ENCODE measurements at regions not wholly inside any gene's neighbourhood (a gene's known extent, or its start where the extent isn't known, plus 50 kb on each side); places are given as distances from the start of the nearest gene placed in this dataset.

- ATAC-seq (replicated peaks; ENCODE audit: extremely low read depth, poor library complexity, severe bottlenecking) (peak; percentile 66), DNase-seq (ENCODE audit: low spot score in 2 of 2) (peak in 1 of 2 donors; percentile 38)
- Mint-ChIP-seq H3K27ac (ENCODE audit: low read depth) (peak overlapping the region; percentile 99), H3K9me3 (no peaks in the 10 kb centered on the region), H3K4me3 (peak overlapping the region; percentile 87), H3K27me3 (no peaks in the 10 kb centered on the region), H3K4me1 (peaks cover 56% of the 10 kb centered on the region), H3K36me3 (ENCODE audit: insufficient read depth) (peaks cover 10% of the 10 kb centered on the region)
These were observed 51.2 kb upstream of the CARD11 start for GRCh38 chr7:3094701-3095445.

- no peak for DNase-seq (ENCODE audit: low spot score in 2 of 2)
- Mint-ChIP-seq H3K27ac (ENCODE audit: low read depth) (peak overlapping the region; percentile 35), H3K4me1 (peaks cover 34% of the 10 kb centered on the region), H3K27me3 (no peaks in the 10 kb centered on the region), H3K4me3 (no peak overlapping the region), H3K36me3 (ENCODE audit: insufficient read depth) (peaks cover 7% of the 10 kb centered on the region), H3K9me3 (no peaks in the 10 kb centered on the region)
- ATAC-seq (replicated peaks; ENCODE audit: extremely low read depth, poor library complexity, severe bottlenecking), result no peak
These were observed 54.1 kb upstream of the CARD11 start for GRCh38 chr7:3097734-3098133.

GRCh38 chr7:3102159-3102558, 58.5 kb upstream of the CARD11 start:
- peak overlapping the region; percentile 46 for H3K27ac Mint-ChIP-seq (ENCODE audit: low read depth)

GRCh38 chr7:3103614-3104398, 60.1 kb upstream of the CARD11 start:
- Mint-ChIP-seq H3K9me3 (no peaks in the 10 kb centered on the region), H3K4me1 (peaks cover 58% of the 10 kb centered on the region), H3K4me3 (peak overlapping the region; percentile 34), H3K27ac (ENCODE audit: low read depth) (peak overlapping the region; percentile 60), H3K27me3 (no peaks in the 10 kb centered on the region), H3K36me3 (ENCODE audit: insufficient read depth) (peaks cover 1% of the 10 kb centered on the region)
- DNase-seq (ENCODE audit: low spot score in 2 of 2), result peak in 1 of 2 donors; percentile 46
- ATAC-seq (replicated peaks; ENCODE audit: extremely low read depth, poor library complexity, severe bottlenecking), result peak; percentile 86

More at GRCh38 chr7:3102159-3102558, 58.5 kb upstream of the CARD11 start:
- Mint-ChIP-seq H3K36me3 (ENCODE audit: insufficient read depth) (peaks cover under 1% of the 10 kb centered on the region), H3K4me1 (peaks cover 43% of the 10 kb centered on the region), H3K9me3 (no peaks in the 10 kb centered on the region), H3K27me3 (no peaks in the 10 kb centered on the region), H3K4me3 (no peak overlapping the region)
- DNase-seq (ENCODE audit: low spot score in 2 of 2) (no peak), ATAC-seq (replicated peaks; ENCODE audit: extremely low read depth, poor library complexity, severe bottlenecking) (no peak)

GRCh38 chr7:3105856-3106255, 62.2 kb upstream of the CARD11 start:
- Mint-ChIP-seq H3K27ac (ENCODE audit: low read depth) (peak overlapping the region; percentile 60), H3K4me3 (peak overlapping the region; percentile 48), H3K9me3 (no peaks in the 10 kb centered on the region), H3K4me1 (peaks cover 62% of the 10 kb centered on the region), H3K27me3 (no peaks in the 10 kb centered on the region), H3K36me3 (ENCODE audit: insufficient read depth) (peaks cover 1% of the 10 kb centered on the region)
- ATAC-seq (replicated peaks; ENCODE audit: extremely low read depth, poor library complexity, severe bottlenecking) (no peak), DNase-seq (ENCODE audit: low spot score in 2 of 2) (no peak)

- Mint-ChIP-seq H3K27me3 (no peaks in the 10 kb centered on the region), H3K27ac (ENCODE audit: low read depth) (peak overlapping the region; percentile 60), H3K36me3 (ENCODE audit: insufficient read depth) (peaks cover 1% of the 10 kb centered on the region), H3K4me1 (peaks cover 66% of the 10 kb centered on the region), H3K4me3 (peak overlapping the region; percentile 48), H3K9me3 (no peaks in the 10 kb centered on the region)
- ATAC-seq (replicated peaks; ENCODE audit: extremely low read depth, poor library complexity, severe bottlenecking) (peak; percentile 41), DNase-seq (ENCODE audit: low spot score in 2 of 2) (no peak)
These were observed 62.7 kb upstream of the CARD11 start for GRCh38 chr7:3106361-3106826.

GRCh38 chr7:3107228-3107763, 63.6 kb upstream of the CARD11 start:
- Mint-ChIP-seq H3K36me3 (ENCODE audit: insufficient read depth) (peaks cover 1% of the 10 kb centered on the region), H3K4me1 (peaks cover 73% of the 10 kb centered on the region), H3K27ac (ENCODE audit: low read depth) (no peak overlapping the region), H3K27me3 (no peaks in the 10 kb centered on the region), H3K4me3 (no peak overlapping the region), H3K9me3 (no peaks in the 10 kb centered on the region)
- DNase-seq (ENCODE audit: low spot score in 2 of 2) (no peak), ATAC-seq (replicated peaks; ENCODE audit: extremely low read depth, poor library complexity, severe bottlenecking) (no peak)

GRCh38 chr7:3107889-3108570, 64.4 kb upstream of the CARD11 start:
- no peak for ATAC-seq (replicated peaks; ENCODE audit: extremely low read depth, poor library complexity, severe bottlenecking)
- Mint-ChIP-seq H3K9me3 (peaks cover 5% of the 10 kb centered on the region), H3K27ac (ENCODE audit: low read depth) (peak overlapping the region; percentile 55), H3K27me3 (no peaks in the 10 kb centered on the region), H3K36me3 (ENCODE audit: insufficient read depth) (peaks cover 5% of the 10 kb centered on the region), H3K4me1 (peaks cover 80% of the 10 kb centered on the region), H3K4me3 (peak overlapping the region; percentile 47)
- no peak for DNase-seq (ENCODE audit: low spot score in 2 of 2)

- Mint-ChIP-seq H3K4me3 (no peak overlapping the region), H3K27ac (ENCODE audit: low read depth) (no peak overlapping the region), H3K9me3 (peaks cover 9% of the 10 kb centered on the region), H3K36me3 (ENCODE audit: insufficient read depth) (peaks cover 6% of the 10 kb centered on the region), H3K27me3 (no peaks in the 10 kb centered on the region), H3K4me1 (peaks cover 79% of the 10 kb centered on the region)
- no peak for DNase-seq (ENCODE audit: low spot score in 2 of 2)
- no peak for ATAC-seq (replicated peaks; ENCODE audit: extremely low read depth, poor library complexity, severe bottlenecking)
These were observed 65.7 kb upstream of the CARD11 start for GRCh38 chr7:3109311-3109915.

- ATAC-seq (replicated peaks; ENCODE audit: extremely low read depth, poor library complexity, severe bottlenecking) (peak; percentile 70), DNase-seq (ENCODE audit: low spot score in 2 of 2) (peak in 1 of 2 donors; percentile 16)
- peaks cover 7% of the 10 kb centered on the region for H3K36me3 Mint-ChIP-seq (ENCODE audit: insufficient read depth)
- no peaks in the 10 kb centered on the region for H3K27me3 Mint-ChIP-seq
- peak overlapping the region; percentile 28 for H3K4me3 Mint-ChIP-seq
- H3K27ac Mint-ChIP-seq (ENCODE audit: low read depth), result peak overlapping the region; percentile 86
- peaks cover 9% of the 10 kb centered on the region for H3K9me3 Mint-ChIP-seq
- H3K4me1 Mint-ChIP-seq, result peaks cover 77% of the 10 kb centered on the region
These were observed 68.9 kb upstream of the CARD11 start for GRCh38 chr7:3112479-3113134.

GRCh38 chr7:3114917-3115316, 71.2 kb upstream of the CARD11 start:
- Mint-ChIP-seq H3K27ac (ENCODE audit: low read depth) (peak overlapping the region; percentile 94), H3K36me3 (ENCODE audit: insufficient read depth) (peaks cover 9% of the 10 kb centered on the region), H3K4me1 (peaks cover 69% of the 10 kb centered on the region), H3K27me3 (no peaks in the 10 kb centered on the region), H3K4me3 (peak overlapping the region; percentile 75), H3K9me3 (peaks cover 11% of the 10 kb centered on the region)
- DNase-seq (ENCODE audit: low spot score in 2 of 2), result no peak
- ATAC-seq (replicated peaks; ENCODE audit: extremely low read depth, poor library complexity, severe bottlenecking), result no peak

Data from central memory CD8-positive, alpha-beta T cell (primary cell).